ENCODE measurements at regions not wholly inside any gene's neighbourhood (a gene's known extent, or its start where the extent isn't known, plus 50 kb on each side); places are given as distances from the start of the nearest gene placed in this dataset.

DNA sequence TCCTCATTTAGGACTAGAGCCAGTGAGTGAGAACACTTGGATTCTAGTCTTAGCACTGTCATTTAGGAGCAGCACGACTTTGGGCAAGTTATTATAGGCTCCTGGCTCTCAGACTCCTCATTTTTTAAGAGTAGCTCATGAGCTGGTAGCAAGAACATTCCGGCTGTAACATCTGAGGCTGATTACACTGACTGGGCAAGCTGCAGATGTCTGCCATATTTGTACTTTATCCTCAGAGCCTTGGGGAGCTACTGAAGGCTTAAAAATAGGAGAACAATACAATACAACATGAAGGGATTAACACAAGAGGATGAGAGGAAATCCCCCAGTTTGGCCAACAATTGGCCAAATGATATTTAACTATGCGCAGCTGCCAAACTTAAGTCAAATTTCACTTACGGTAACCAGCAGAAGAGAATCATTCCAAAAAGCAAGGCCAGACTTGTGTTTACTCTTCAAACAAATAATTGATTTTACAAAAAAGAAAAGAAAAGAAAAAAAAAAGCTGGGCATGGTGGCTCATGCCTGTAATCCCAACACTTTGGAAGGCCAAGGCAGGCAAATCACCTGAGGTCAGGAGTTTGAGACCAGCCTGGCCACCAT, 113.1 kb upstream of the ARHGAP42 start:
- TF ChIP-seq, protein P1, sequence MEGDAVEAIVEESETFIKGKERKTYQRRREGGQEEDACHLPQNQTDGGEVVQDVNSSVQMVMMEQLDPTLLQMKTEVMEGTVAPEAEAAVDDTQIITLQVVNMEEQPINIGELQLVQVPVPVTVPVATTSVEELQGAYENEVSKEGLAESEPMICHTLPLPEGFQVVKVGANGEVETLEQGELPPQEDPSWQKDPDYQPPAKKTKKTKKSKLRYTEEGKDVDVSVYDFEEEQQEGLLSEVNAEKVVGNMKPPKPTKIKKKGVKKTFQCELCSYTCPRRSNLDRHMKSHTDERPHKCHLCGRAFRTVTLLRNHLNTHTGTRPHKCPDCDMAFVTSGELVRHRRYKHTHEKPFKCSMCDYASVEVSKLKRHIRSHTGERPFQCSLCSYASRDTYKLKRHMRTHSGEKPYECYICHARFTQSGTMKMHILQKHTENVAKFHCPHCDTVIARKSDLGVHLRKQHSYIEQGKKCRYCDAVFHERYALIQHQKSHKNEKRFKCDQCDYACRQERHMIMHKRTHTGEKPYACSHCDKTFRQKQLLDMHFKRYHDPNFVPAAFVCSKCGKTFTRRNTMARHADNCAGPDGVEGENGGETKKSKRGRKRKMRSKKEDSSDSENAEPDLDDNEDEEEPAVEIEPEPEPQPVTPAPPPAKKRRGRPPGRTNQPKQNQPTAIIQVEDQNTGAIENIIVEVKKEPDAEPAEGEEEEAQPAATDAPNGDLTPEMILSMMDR (IDR thresholded peaks at IDR 0.05) = no peak
- no peak for TF ChIP-seq POLR2A (IDR thresholded peaks at IDR 0.05)

Data from esophagus squamous epithelium (tissue), 4 donors.